GM23248 (cell line): ENCODE measurements at regions not wholly inside any gene's neighbourhood (a gene's known extent, or its start where the extent isn't known, plus 50 kb on each side); places are given as distances from the start of the nearest gene placed in this dataset.

Experiments used
- DNase-seq: peaks from one replicate; pipeline ENCODE4 v3.0.0-alpha.2; 2015
- H2AFZ ChIP-seq: fragments of 200-600 bp; sonication (generic); 2 replicates; pipeline ENCODE4 v1.6.1; 2016; ENCODE audit warnings: antibody characterized with exemption
- H3F3A ChIP-seq: fragments of 200-600 bp; sonication (generic); 2 replicates; pipeline ENCODE4 v1.6.1; 2016; ENCODE audit warnings: mild to moderate bottlenecking, antibody characterized with exemption, mixed run types; ENCODE audit not compliant: insufficient read depth
- H3K27ac ChIP-seq: fragments of 200-600 bp; sonication (generic); 2 replicates; pipeline ENCODE4 v1.5.1; 2016; ENCODE audit warnings: mild to moderate bottlenecking
- H3K27me3 ChIP-seq: fragments of 200-600 bp; sonication (generic); replicated peaks from 2 replicates; pipeline ENCODE4 v1.6.1; 2016; ENCODE audit warnings: mild to moderate bottlenecking; ENCODE audit not compliant: insufficient read depth
- H3K36me3 ChIP-seq: fragments of 200-600 bp; sonication (generic); 2 replicates; pipeline ENCODE4 v1.6.1; 2016; ENCODE audit warnings: low read depth, mild to moderate bottlenecking
- H3K4me1 ChIP-seq: fragments of 200-600 bp; sonication (generic); 2 replicates; pipeline ENCODE4 v1.6.1; 2016; ENCODE audit warnings: mild to moderate bottlenecking; ENCODE audit not compliant: insufficient read depth
- H3K4me2 ChIP-seq: fragments of 200-600 bp; sonication (generic); one replicate; pipeline ENCODE4 v1.6.1; 2016; ENCODE audit warnings: mild to moderate bottlenecking; ENCODE audit not compliant: unreplicated experiment
- H3K4me3 ChIP-seq: fragments of 200-600 bp; sonication (generic); 2 replicates; pipeline ENCODE4 v1.5.1; 2016; ENCODE audit warnings: mild to moderate bottlenecking
- H3K79me2 ChIP-seq: fragments of 200-600 bp; sonication (generic); 2 replicates; pipeline ENCODE4 v1.6.1; 2016; ENCODE audit warnings: mild to moderate bottlenecking; ENCODE audit not compliant: insufficient read depth
- H3K9ac ChIP-seq: fragments of 200-600 bp; sonication (generic); 2 replicates; pipeline ENCODE4 v1.6.1; 2016; ENCODE audit warnings: mild to moderate bottlenecking
- H3K9me2 ChIP-seq: fragments of 200-600 bp; sonication (generic); 2 replicates; pipeline ENCODE4 v1.6.1; 2016; ENCODE audit warnings: mixed run types, mild to moderate bottlenecking, moderate library complexity; ENCODE audit not compliant: insufficient read depth
- H3K9me3 ChIP-seq: fragments of 200-600 bp; sonication (generic); one replicate; pipeline ENCODE4 v1.6.1; 2017; ENCODE audit warnings: low read depth
- H4K20me1 ChIP-seq: fragments of 200-600 bp; sonication (generic); 2 replicates; pipeline ENCODE4 v1.6.0; 2016; ENCODE audit not compliant: insufficient read depth
- EZH2 ChIP-seq: fragments of 200-600 bp; sonication (generic); IDR thresholded peaks from 2 replicates; pipeline ENCODE4 v1.6.1; 2018; ENCODE audit warnings: antibody characterized with exemption, mild to moderate bottlenecking; ENCODE audit not compliant: insufficient read depth, poor library complexity, severe bottlenecking
- EZH2phosphoT487 ChIP-seq: fragments of 200-600 bp; sonication (generic); IDR thresholded peaks from 2 replicates; pipeline ENCODE4 v1.6.1; 2018; ENCODE audit warnings: antibody characterized with exemption, moderate library complexity, mild to moderate bottlenecking, low read depth; ENCODE audit not compliant: insufficient read depth
- WGBS, 2 experiments: methylation state at CpG; one replicate each; pipeline ENCODE4 v1.1.6; 2015 to 2017; ENCODE audit warnings: low lambda C conversion rate in 2 of 2, low coverage in 1 of 2; ENCODE audit errors: missing lambda C conversion rate in 2 of 2; 5-methylcytosine and 5-hydroxymethylcytosine counted together
- in situ Hi-C: fragments of 300-500 bp; cut with MboI; formaldehyde crosslinking; loops from 2 replicates; pipeline ENCODE4 v1.15.0; 2020

- no peak overlapping the region for H3K9ac ChIP-seq
- H4K20me1 ChIP-seq = no peaks in the 10 kb centered on the region
- TF ChIP-seq EZH2phosphoT487 (no peak), EZH2 (no peak)
- no peak overlapping the region for H3K4me3 ChIP-seq
- WGBS, 2 experiments = 27 to 32% methylated on average over 2 of the region's 2 CpGs
- H3K9me2 ChIP-seq = no peaks in the 10 kb centered on the region
- 0 out of 2 replicates have a peak overlapping the region, but pooled peaks have one; percentile 5 for H2AFZ ChIP-seq
- in situ Hi-C loops = no loop called here
- H3K9me3 ChIP-seq = no peaks in the 10 kb centered on the region
- H3K27me3 ChIP-seq = no peaks in the 10 kb centered on the region
- H3K27ac ChIP-seq = no peak overlapping the region
- no peaks in the 10 kb centered on the region for H3F3A ChIP-seq
- DNase-seq = peak; percentile 13
- no peak overlapping the region for H3K4me2 ChIP-seq
- H3K36me3 ChIP-seq = no peaks in the 10 kb centered on the region
- no peaks in the 10 kb centered on the region for H3K79me2 ChIP-seq
- no peaks in the 10 kb centered on the region for H3K4me1 ChIP-seq
These were observed 183.6 kb upstream of the NR5A2 start for GRCh38 chr1:199843861-199844260.

GRCh38 chr1:199847021-199847420, 180.5 kb upstream of the NR5A2 start:
- H3K9me3 ChIP-seq = no peaks in the 10 kb centered on the region
- no peaks in the 10 kb centered on the region for H4K20me1 ChIP-seq
- H3K4me1 ChIP-seq = no peaks in the 10 kb centered on the region

GRCh38 chr1:199851439-199852140, 175.9 kb upstream of the NR5A2 start:
- Histone ChIP-seq H3K9me3 (no peaks in the 10 kb centered on the region), H3K27me3 (no peaks in the 10 kb centered on the region), H3K4me3 (no peak overlapping the region), H4K20me1 (no peaks in the 10 kb centered on the region), H3K4me2 (no peak overlapping the region), H3K9me2 (no peaks in the 10 kb centered on the region), H3K27ac (no peak overlapping the region), H3K79me2 (no peaks in the 10 kb centered on the region), H3K4me1 (peaks cover 24% of the 10 kb centered on the region), H3F3A (peaks cover 26% of the 10 kb centered on the region), H3K36me3 (no peaks in the 10 kb centered on the region), H2AFZ (0 out of 2 replicates have a peak overlapping the region, but pooled peaks have one; percentile 20), H3K9ac (no peak overlapping the region)
- DNase-seq = no peak
- in situ Hi-C loops = no loop called here
- TF ChIP-seq EZH2phosphoT487 = no peak
- TF ChIP-seq EZH2 = no peak
- WGBS, 2 experiments = 54 to 66% methylated on average over 2 of the region's 2 CpGs

More at GRCh38 chr1:199847021-199847420, 180.5 kb upstream of the NR5A2 start:
- H2AFZ ChIP-seq = no peak overlapping the region
- in situ Hi-C loops = no loop called here
- H3K9me2 ChIP-seq = no peaks in the 10 kb centered on the region
- no peaks in the 10 kb centered on the region for H3K27me3 ChIP-seq
- no peaks in the 10 kb centered on the region for H3K36me3 ChIP-seq
- TF ChIP-seq EZH2phosphoT487 = no peak
- no peak for TF ChIP-seq EZH2
- H3K79me2 ChIP-seq = no peaks in the 10 kb centered on the region
- H3K4me2 ChIP-seq = no peak overlapping the region
- no peak overlapping the region for H3K27ac ChIP-seq
- no peak for DNase-seq
- H3F3A ChIP-seq = no peaks in the 10 kb centered on the region
- H3K4me3 ChIP-seq = no peak overlapping the region
- WGBS, 2 experiments = 73 to 75% methylated on average over 8 of the region's 8 CpGs
- no peak overlapping the region for H3K9ac ChIP-seq

GRCh38 chr1:199854686-199855321, 172.7 kb upstream of the NR5A2 start:
- Histone ChIP-seq H2AFZ (no peak overlapping the region), H3K4me1 (peaks cover 50% of the 10 kb centered on the region), H3K4me3 (no peak overlapping the region), H3F3A (peaks cover 49% of the 10 kb centered on the region), H3K36me3 (no peaks in the 10 kb centered on the region), H3K9me2 (no peaks in the 10 kb centered on the region), H3K4me2 (peak overlapping the region; percentile 29), H4K20me1 (no peaks in the 10 kb centered on the region), H3K27me3 (no peaks in the 10 kb centered on the region), H3K27ac (peak overlapping the region; percentile 67), H3K79me2 (no peaks in the 10 kb centered on the region), H3K9ac (no peak overlapping the region), H3K9me3 (no peaks in the 10 kb centered on the region)
- TF ChIP-seq EZH2 (no peak), EZH2phosphoT487 (no peak)
- peak; percentile 41 for DNase-seq
- WGBS, 2 experiments = 27 to 42% methylated on average over 3 of the region's 3 CpGs
- in situ Hi-C loops = no loop called here
